ENCODE measurements at regions not wholly inside any gene's neighbourhood (a gene's known extent, or its start where the extent isn't known, plus 50 kb on each side); places are given as distances from the start of the nearest gene placed in this dataset.
A peak's percentile ranks its signal among the peaks of the same experiment; 100 is the strongest.

DNA sequence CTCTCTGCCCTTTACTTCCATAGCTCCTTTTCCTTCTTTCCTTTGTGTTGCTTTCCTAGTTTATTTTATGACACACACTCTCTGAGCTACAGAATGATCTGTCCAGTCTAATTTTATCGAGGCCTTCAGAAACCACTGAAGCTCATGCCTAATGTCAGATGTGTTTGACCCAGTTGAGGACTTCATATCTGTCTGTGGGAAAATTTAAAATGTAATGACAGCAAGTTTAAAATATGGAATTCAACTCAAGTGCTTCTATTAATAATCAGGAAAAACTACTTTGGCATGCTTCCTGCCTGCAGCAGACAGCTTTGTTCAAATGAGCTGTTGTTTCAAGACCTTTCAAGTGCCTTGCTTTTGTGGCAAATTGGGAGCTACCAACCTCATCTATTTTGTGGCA, 261.8 kb upstream of the MTNR1B start:
- ChIA-PET POLR2A (no interaction called here), CTCF (interaction anchor here (1.0 to 1.3 kb wide), 2 partner anchors 11 to 38 kb away, joined by 4 to 5 read pairs; no protein-coding TSS in a partner anchor)
- DNase-seq: no peak
- Histone ChIP-seq H3K36me3 (replicated peaks in 1 of 2; ENCODE audit: control insufficient read depth in 1 of 2, insufficient read depth in 2 of 2, low read length in 1 of 2) (no peaks in the 10 kb centered on the region), H3K4me3 (ENCODE audit: low read depth in 2 of 2, low read length in 1 of 2) (no peak overlapping the region), H2AFZ (ENCODE audit: low read depth) (no peak overlapping the region), H3K4me2 (peak overlapping the region; percentile 67), H3K27me3 (ENCODE audit: insufficient read depth) (no peaks in the 10 kb centered on the region), H3K9ac (no peak overlapping the region; the same call in 1 of the 2 replicates), H3K9me3 (no peaks in the 10 kb centered on the region), H3K4me1 (ENCODE audit: control insufficient read depth in 1 of 2, insufficient read depth in 2 of 2, low read depth in 1 of 2, low read length in 1 of 2) (peaks cover 3 to 37% of the 10 kb centered on the region in 2 experiments), H3K27ac (ENCODE audit: low read depth in 2 of 2, low read length in 1 of 2) (peak overlapping the region in 1 of 2 experiments; percentile 67; a peak in 3 of 4 replicates), H4K20me1 (ENCODE audit: insufficient read depth) (no peaks in the 10 kb centered on the region), H3F3A (replicated peaks; ENCODE audit: insufficient read depth) (peaks cover 39% of the 10 kb centered on the region), H3K79me2 (ENCODE audit: insufficient read depth) (no peaks in the 10 kb centered on the region), H3K9me2 (no peaks in the 10 kb centered on the region)
- 78% methylated on average over 1 of the region's 1 CpG for WGBS (ENCODE audit: low lambda C conversion rate)
- TF ChIP-seq EZH2phosphoT487 (IDR thresholded peaks at IDR 0.05; ENCODE audit: borderline replicate concordance, low read depth) (no peak), TCF12 (IDR thresholded peaks at IDR 0.05) (0 out of 2 replicates have a peak, but pooled peaks have one; percentile 17), TEAD4 (IDR thresholded peaks at IDR 0.05; ENCODE audit: borderline replicate concordance, insufficient read depth) (no peak), RCOR1 (IDR thresholded peaks at IDR 0.05; ENCODE audit: low read length) (no peak), RXRA (IDR thresholded peaks at IDR 0.05; ENCODE audit: borderline replicate concordance, low read depth) (peak; percentile 11; the same call in 1 of the 2 replicates)
- TF ChIP-seq, protein P1, sequence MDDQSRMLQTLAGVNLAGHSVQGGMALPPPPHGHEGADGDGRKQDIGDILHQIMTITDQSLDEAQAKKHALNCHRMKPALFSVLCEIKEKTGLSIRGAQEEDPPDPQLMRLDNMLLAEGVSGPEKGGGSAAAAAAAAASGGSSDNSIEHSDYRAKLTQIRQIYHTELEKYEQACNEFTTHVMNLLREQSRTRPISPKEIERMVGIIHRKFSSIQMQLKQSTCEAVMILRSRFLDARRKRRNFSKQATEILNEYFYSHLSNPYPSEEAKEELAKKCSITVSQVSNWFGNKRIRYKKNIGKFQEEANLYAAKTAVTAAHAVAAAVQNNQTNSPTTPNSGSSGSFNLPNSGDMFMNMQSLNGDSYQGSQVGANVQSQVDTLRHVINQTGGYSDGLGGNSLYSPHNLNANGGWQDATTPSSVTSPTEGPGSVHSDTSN (IDR thresholded peaks at IDR 0.05): peak; percentile 75

DNA sequence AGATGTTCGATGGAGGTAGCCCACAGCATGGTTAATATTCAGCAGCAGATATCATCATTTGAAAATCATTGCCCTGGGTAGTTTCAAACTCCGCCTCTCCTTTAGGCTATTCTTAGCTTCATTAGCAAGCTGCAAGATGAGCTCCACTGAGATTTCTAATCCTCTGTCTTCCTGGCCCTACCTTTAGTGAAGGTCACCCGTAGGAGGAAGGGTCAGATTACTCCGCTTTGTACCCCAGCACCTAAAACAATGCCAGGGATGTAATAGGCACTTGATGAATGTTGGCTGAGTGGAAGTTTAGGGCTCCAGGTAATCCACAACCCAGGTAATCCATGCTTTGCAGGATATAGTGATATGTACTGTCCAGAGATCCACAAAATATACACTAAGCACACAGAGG, 260.1 kb upstream of the MTNR1B start:
- Histone ChIP-seq H3K9me2 (no peaks in the 10 kb centered on the region), H3K4me3 (ENCODE audit: low read depth in 2 of 2, low read length in 1 of 2) (no peak overlapping the region), H3K4me1 (ENCODE audit: control insufficient read depth in 1 of 2, insufficient read depth in 2 of 2, low read depth in 1 of 2, low read length in 1 of 2) (peaks cover 3 to 23% of the 10 kb centered on the region in 2 experiments; a peak in 3 of 4 replicates), H2AFZ (ENCODE audit: low read depth) (no peak overlapping the region), H3F3A (replicated peaks; ENCODE audit: insufficient read depth) (peaks cover 23% of the 10 kb centered on the region), H3K36me3 (replicated peaks in 1 of 2; ENCODE audit: control insufficient read depth in 1 of 2, insufficient read depth in 2 of 2, low read length in 1 of 2) (no peaks in the 10 kb centered on the region), H4K20me1 (ENCODE audit: insufficient read depth) (no peaks in the 10 kb centered on the region), H3K79me2 (ENCODE audit: insufficient read depth) (no peaks in the 10 kb centered on the region), H3K27ac (ENCODE audit: low read depth in 2 of 2, low read length in 1 of 2) (no peak overlapping the region), H3K9ac (no peak overlapping the region), H3K27me3 (ENCODE audit: insufficient read depth) (no peaks in the 10 kb centered on the region), H3K9me3 (no peaks in the 10 kb centered on the region), H3K4me2 (no peak overlapping the region)
- ChIA-PET CTCF (interaction anchor here (1.6 kb wide), 1 partner anchor 177 kb away, joined by 4 read pairs; no protein-coding TSS in a partner anchor), POLR2A (no interaction called here)
- TF ChIP-seq SMC3 (IDR thresholded peaks at IDR 0.05; ENCODE audit: low read depth, low read length) (no peak), FOSL2 (IDR thresholded peaks at IDR 0.05; ENCODE audit: borderline replicate concordance, low read depth) (no peak), MXI1 (IDR thresholded peaks at IDR 0.05; ENCODE audit: low read depth, low read length) (no peak), TEAD4 (IDR thresholded peaks at IDR 0.05; ENCODE audit: borderline replicate concordance, insufficient read depth) (no peak), NRF1 (IDR thresholded peaks at IDR 0.05; ENCODE audit: low read depth, low read length) (no peak), RXRA (IDR thresholded peaks at IDR 0.05; ENCODE audit: borderline replicate concordance, low read depth) (no peak), RFX5 (IDR thresholded peaks at IDR 0.05; ENCODE audit: low read length) (no peak), FOXJ3 (CRISPR knock-in tag; IDR thresholded peaks at IDR 0.05) (no peak), TCF12 (IDR thresholded peaks at IDR 0.05) (no peak), EP300 (IDR thresholded peaks at IDR 0.05; ENCODE audit: borderline replicate concordance in 1 of 2, low read depth in 1 of 2, low read length in 1 of 2) (no peak), GABPA (IDR thresholded peaks at IDR 0.05; ENCODE audit: low read depth) (no peak), YY1 (IDR thresholded peaks at IDR 0.05; ENCODE audit: low read depth) (no peak)
- TF ChIP-seq, protein P2, sequence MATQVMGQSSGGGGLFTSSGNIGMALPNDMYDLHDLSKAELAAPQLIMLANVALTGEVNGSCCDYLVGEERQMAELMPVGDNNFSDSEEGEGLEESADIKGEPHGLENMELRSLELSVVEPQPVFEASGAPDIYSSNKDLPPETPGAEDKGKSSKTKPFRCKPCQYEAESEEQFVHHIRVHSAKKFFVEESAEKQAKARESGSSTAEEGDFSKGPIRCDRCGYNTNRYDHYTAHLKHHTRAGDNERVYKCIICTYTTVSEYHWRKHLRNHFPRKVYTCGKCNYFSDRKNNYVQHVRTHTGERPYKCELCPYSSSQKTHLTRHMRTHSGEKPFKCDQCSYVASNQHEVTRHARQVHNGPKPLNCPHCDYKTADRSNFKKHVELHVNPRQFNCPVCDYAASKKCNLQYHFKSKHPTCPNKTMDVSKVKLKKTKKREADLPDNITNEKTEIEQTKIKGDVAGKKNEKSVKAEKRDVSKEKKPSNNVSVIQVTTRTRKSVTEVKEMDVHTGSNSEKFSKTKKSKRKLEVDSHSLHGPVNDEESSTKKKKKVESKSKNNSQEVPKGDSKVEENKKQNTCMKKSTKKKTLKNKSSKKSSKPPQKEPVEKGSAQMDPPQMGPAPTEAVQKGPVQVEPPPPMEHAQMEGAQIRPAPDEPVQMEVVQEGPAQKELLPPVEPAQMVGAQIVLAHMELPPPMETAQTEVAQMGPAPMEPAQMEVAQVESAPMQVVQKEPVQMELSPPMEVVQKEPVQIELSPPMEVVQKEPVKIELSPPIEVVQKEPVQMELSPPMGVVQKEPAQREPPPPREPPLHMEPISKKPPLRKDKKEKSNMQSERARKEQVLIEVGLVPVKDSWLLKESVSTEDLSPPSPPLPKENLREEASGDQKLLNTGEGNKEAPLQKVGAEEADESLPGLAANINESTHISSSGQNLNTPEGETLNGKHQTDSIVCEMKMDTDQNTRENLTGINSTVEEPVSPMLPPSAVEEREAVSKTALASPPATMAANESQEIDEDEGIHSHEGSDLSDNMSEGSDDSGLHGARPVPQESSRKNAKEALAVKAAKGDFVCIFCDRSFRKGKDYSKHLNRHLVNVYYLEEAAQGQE (IDR thresholded peaks at IDR 0.05; ENCODE audit: low read depth, low read length): no peak
- TF ChIP-seq, protein P3, sequence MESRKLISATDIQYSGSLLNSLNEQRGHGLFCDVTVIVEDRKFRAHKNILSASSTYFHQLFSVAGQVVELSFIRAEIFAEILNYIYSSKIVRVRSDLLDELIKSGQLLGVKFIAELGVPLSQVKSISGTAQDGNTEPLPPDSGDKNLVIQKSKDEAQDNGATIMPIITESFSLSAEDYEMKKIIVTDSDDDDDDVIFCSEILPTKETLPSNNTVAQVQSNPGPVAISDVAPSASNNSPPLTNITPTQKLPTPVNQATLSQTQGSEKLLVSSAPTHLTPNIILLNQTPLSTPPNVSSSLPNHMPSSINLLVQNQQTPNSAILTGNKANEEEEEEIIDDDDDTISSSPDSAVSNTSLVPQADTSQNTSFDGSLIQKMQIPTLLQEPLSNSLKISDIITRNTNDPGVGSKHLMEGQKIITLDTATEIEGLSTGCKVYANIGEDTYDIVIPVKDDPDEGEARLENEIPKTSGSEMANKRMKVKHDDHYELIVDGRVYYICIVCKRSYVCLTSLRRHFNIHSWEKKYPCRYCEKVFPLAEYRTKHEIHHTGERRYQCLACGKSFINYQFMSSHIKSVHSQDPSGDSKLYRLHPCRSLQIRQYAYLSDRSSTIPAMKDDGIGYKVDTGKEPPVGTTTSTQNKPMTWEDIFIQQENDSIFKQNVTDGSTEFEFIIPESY (IDR thresholded peaks at IDR 0.05; ENCODE audit: borderline replicate concordance, low read depth): no peak
- TF ChIP-seq, protein P4, sequence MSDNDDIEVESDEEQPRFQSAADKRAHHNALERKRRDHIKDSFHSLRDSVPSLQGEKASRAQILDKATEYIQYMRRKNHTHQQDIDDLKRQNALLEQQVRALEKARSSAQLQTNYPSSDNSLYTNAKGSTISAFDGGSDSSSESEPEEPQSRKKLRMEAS (IDR thresholded peaks at IDR 0.05; ENCODE audit: low read depth): no peak
- TF ChIP-seq, protein P5, sequence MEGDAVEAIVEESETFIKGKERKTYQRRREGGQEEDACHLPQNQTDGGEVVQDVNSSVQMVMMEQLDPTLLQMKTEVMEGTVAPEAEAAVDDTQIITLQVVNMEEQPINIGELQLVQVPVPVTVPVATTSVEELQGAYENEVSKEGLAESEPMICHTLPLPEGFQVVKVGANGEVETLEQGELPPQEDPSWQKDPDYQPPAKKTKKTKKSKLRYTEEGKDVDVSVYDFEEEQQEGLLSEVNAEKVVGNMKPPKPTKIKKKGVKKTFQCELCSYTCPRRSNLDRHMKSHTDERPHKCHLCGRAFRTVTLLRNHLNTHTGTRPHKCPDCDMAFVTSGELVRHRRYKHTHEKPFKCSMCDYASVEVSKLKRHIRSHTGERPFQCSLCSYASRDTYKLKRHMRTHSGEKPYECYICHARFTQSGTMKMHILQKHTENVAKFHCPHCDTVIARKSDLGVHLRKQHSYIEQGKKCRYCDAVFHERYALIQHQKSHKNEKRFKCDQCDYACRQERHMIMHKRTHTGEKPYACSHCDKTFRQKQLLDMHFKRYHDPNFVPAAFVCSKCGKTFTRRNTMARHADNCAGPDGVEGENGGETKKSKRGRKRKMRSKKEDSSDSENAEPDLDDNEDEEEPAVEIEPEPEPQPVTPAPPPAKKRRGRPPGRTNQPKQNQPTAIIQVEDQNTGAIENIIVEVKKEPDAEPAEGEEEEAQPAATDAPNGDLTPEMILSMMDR (IDR thresholded peaks at IDR 0.05): no peak
- 85% methylated on average over 4 of the region's 4 CpGs for WGBS (ENCODE audit: low lambda C conversion rate)
- DNase-seq: no peak

Measured in SK-N-SH (cell line).